Neural cell (in vitro differentiated cells): ENCODE measurements at regions not wholly inside any gene's neighbourhood (a gene's known extent, or its start where the extent isn't known, plus 50 kb on each side); places are given as distances from the start of the nearest gene placed in this dataset.

Experiments used
- H2AFZ ChIP-seq: fragments of 200-600, 300-800 bp; sonication (generic), shearing (Covaris generic); 2 replicates; pipeline ENCODE4 v1.6.0; 2014; ENCODE audit warnings: low read depth, mild to moderate bottlenecking, antibody characterized with exemption, low read length, moderate library complexity
- H3F3A ChIP-seq: fragments of 200-600 bp; shearing (Covaris generic); 2 replicates; pipeline ENCODE4 v1.6.1; 2016; ENCODE audit warnings: mild to moderate bottlenecking, moderate library complexity, mixed read lengths, antibody characterized with exemption, low read length; ENCODE audit not compliant: insufficient read depth, poor library complexity, severe bottlenecking
- H3K27ac ChIP-seq: fragments of 200-600, 300-800 bp; sonication (generic), shearing (Covaris generic); 2 replicates; pipeline ENCODE4 v1.5.1; 2014; ENCODE audit warnings: mild to moderate bottlenecking, low read length, moderate library complexity
- H3K27me3 ChIP-seq: fragments of 300-800, 200-600 bp; sonication (generic), shearing (Covaris generic); 2 replicates; pipeline ENCODE4 v1.6.0; 2014; ENCODE audit warnings: mild to moderate bottlenecking, low read depth, low read length, moderate library complexity; ENCODE audit not compliant: insufficient read depth
- H3K36me3 ChIP-seq: fragments of 300-800, 200-600 bp; sonication (generic), shearing (Covaris generic); 2 replicates; pipeline ENCODE4 v1.5.1; 2014; ENCODE audit warnings: mild to moderate bottlenecking, antibody characterized with exemption, low read length, moderate library complexity; ENCODE audit not compliant: insufficient read depth
- H3K4me2 ChIP-seq: fragments of 300-800, 200-600 bp; sonication (generic), shearing (Covaris generic); 2 replicates; pipeline ENCODE4 v1.6.0; 2014; ENCODE audit warnings: mild to moderate bottlenecking, low read length
- H3K4me3 ChIP-seq: fragments of 300-800, 200-600 bp; sonication (generic), shearing (Covaris generic); 2 replicates; pipeline ENCODE4 v1.5.1; 2014; ENCODE audit warnings: mild to moderate bottlenecking, low read length, moderate library complexity
- H3K79me2 ChIP-seq: fragments of 200-600 bp; shearing (Covaris generic); replicated peaks from 2 replicates; pipeline ENCODE4 v1.6.0; 2014; ENCODE audit warnings: mild to moderate bottlenecking, low read length, moderate library complexity; ENCODE audit not compliant: insufficient read depth
- H3K9ac ChIP-seq: fragments of 300-800, 200-600 bp; sonication (generic), shearing (Covaris generic); 2 replicates; pipeline ENCODE4 v1.6.1; 2016; ENCODE audit warnings: mild to moderate bottlenecking, low read length, mixed read lengths
- H3K9me2 ChIP-seq: fragments of 200-600 bp; shearing (Covaris generic); 2 replicates; pipeline ENCODE4 v1.6.1; 2016; ENCODE audit warnings: mild to moderate bottlenecking, low read length, mixed read lengths; ENCODE audit not compliant: insufficient read depth
- H3K9me3 ChIP-seq: fragments of 200-600, 300-800 bp; sonication (generic), shearing (Covaris generic); 2 replicates; pipeline ENCODE4 v1.6.1; 2016; ENCODE audit warnings: mild to moderate bottlenecking, mixed run types, low read length, moderate library complexity, mixed read lengths
- H4K20me1 ChIP-seq: fragments of 200-600 bp; shearing (Covaris generic); 2 replicates; pipeline ENCODE4 v1.6.1; 2016; ENCODE audit warnings: mild to moderate bottlenecking, mixed run types; ENCODE audit not compliant: insufficient read depth
- CTCF ChIP-seq: fragments of 450-650 bp; IDR thresholded peaks from 2 replicates; pipeline ENCODE4 v1.5.1; 2014; ENCODE audit warnings: antibody characterized with exemption, mild to moderate bottlenecking, moderate library complexity; ENCODE audit not compliant: poor library complexity, severe bottlenecking
- EP300 ChIP-seq: fragments of 450-650 bp; conservative IDR thresholded peaks from 2 replicates; pipeline ENCODE4 v1.6.1; 2014; ENCODE audit warnings: antibody characterized with exemption, mild to moderate bottlenecking, moderate library complexity; ENCODE audit not compliant: poor library complexity, severe bottlenecking
- EZH2 ChIP-seq: fragments of 200-600, 300-800 bp; shearing (Covaris generic), sonication (generic); IDR thresholded peaks from 2 replicates; pipeline ENCODE4 v1.6.1; 2014; ENCODE audit warnings: antibody characterized with exemption, low read length, borderline replicate concordance, mild to moderate bottlenecking; ENCODE audit not compliant: insufficient read depth, poor library complexity, severe bottlenecking
- MXI1 ChIP-seq: fragments of 450-650 bp; conservative IDR thresholded peaks from 2 replicates; pipeline ENCODE4 v1.6.1; 2014; ENCODE audit warnings: antibody characterized with exemption, mild to moderate bottlenecking; ENCODE audit not compliant: poor library complexity, severe bottlenecking
- POLR2AphosphoS5 ChIP-seq: IDR thresholded peaks from 2 replicates; pipeline ENCODE4 v1.6.1; 2012
- RAD21 ChIP-seq: fragments of 450-650 bp; conservative IDR thresholded peaks from 2 replicates; pipeline ENCODE4 v1.6.1; 2014; ENCODE audit warnings: antibody characterized with exemption, mild to moderate bottlenecking, moderate library complexity
- REST ChIP-seq: IDR thresholded peaks from 2 replicates; pipeline ENCODE4 v1.6.1; 2012; ENCODE audit warnings: borderline replicate concordance
- SMC3 ChIP-seq: fragments of 450-650 bp; conservative IDR thresholded peaks from 2 replicates; pipeline ENCODE4 v1.6.1; 2014; ENCODE audit warnings: antibody characterized with exemption, mild to moderate bottlenecking, moderate library complexity; ENCODE audit not compliant: poor library complexity
- TAF1 ChIP-seq: IDR thresholded peaks from 2 replicates; pipeline ENCODE4 v1.6.1; 2012; ENCODE audit warnings: low read depth

DNA sequence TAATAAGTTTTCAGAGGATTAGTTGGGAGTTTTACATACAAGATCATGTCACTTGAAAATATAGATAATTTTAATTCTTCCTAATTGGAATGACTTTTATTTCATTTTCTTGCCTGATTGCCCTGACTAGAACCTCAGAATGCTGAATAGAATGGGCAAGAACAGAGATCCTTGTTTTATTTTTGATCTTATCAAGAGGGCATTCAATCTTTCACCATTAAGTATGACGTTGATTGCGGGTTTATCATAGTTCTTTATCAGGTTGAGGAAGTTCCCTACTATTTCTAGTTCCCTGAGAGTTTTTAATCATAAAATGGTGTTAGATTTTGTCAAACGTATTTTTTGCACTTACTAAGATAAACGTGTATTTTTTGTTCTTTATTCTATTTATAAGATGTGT is 124.3 kb downstream of the DICER1 start:
- H3K4me3 ChIP-seq: no peak overlapping the region
- no peaks in the 10 kb centered on the region for H4K20me1 ChIP-seq
- no peaks in the 10 kb centered on the region for H3K9me2 ChIP-seq
- H3K36me3 ChIP-seq: no peaks in the 10 kb centered on the region
- no peaks in the 10 kb centered on the region for H3F3A ChIP-seq
- no peak overlapping the region for H3K4me2 ChIP-seq
- H3K27me3 ChIP-seq: no peaks in the 10 kb centered on the region
- H2AFZ ChIP-seq: no peak overlapping the region
- TF ChIP-seq POLR2AphosphoS5: no peak
- no peak for TF ChIP-seq SMC3
- no peak for TF ChIP-seq MXI1
- no peak for TF ChIP-seq EZH2
- no peak for TF ChIP-seq REST
- TF ChIP-seq EP300: no peak
- TF ChIP-seq CTCF: no peak
- H3K9ac ChIP-seq: no peak overlapping the region
- H3K9me3 ChIP-seq: no peaks in the 10 kb centered on the region
- no peak overlapping the region for H3K27ac ChIP-seq
- H3K79me2 ChIP-seq: no peaks in the 10 kb centered on the region

GRCh38 chr14:95026851-95027463 is 130.4 kb downstream of the DICER1 start:
- no peaks in the 10 kb centered on the region for H3K27me3 ChIP-seq
- H3K9me3 ChIP-seq: no peaks in the 10 kb centered on the region
- H3K4me2 ChIP-seq: no peak overlapping the region
- H3F3A ChIP-seq: no peaks in the 10 kb centered on the region
- TF ChIP-seq EP300: no peak
- TF ChIP-seq TAF1: no peak
- no peak for TF ChIP-seq POLR2AphosphoS5
- no peak for TF ChIP-seq REST
- no peak for TF ChIP-seq EZH2
- no peak for TF ChIP-seq MXI1
- TF ChIP-seq SMC3: no peak
- no peak for TF ChIP-seq CTCF
- TF ChIP-seq RAD21: no peak
- no peak overlapping the region for H3K27ac ChIP-seq
- no peaks in the 10 kb centered on the region for H3K79me2 ChIP-seq
- no peaks in the 10 kb centered on the region for H3K9me2 ChIP-seq
- no peak overlapping the region for H2AFZ ChIP-seq
- no peak overlapping the region for H3K9ac ChIP-seq
- no peaks in the 10 kb centered on the region for H4K20me1 ChIP-seq
- no peak overlapping the region for H3K4me3 ChIP-seq
- H3K36me3 ChIP-seq: no peaks in the 10 kb centered on the region
